Gastroesophageal sphincter (tissue), 4 donors: ENCODE measurements at regions not wholly inside any gene's neighbourhood (a gene's known extent, or its start where the extent isn't known, plus 50 kb on each side); places are given as distances from the start of the nearest gene placed in this dataset.

ENCODE experiments used
- ATAC-seq: fragments of 150-250 bp; one replicate; pipeline ENCODE4 v1.9.1; 2016; ENCODE audit warnings: mild to moderate bottlenecking, moderate library complexity
- H3K27ac ChIP-seq, 4 donors: fragments of 200-600 bp; sonication (generic) in 3 of 4; 1 replicate in 3 of 4; 2 replicates in 1 of 4; pipeline ENCODE4 v1.5.1; 2016 to 2019
- H3K27me3 ChIP-seq: fragments of 200-600 bp; sonication (generic); one replicate; pipeline ENCODE4 v1.5.1; 2019
- H3K36me3 ChIP-seq, 2 donors: fragments of 200-600 bp; sonication (generic); one replicate each; pipeline ENCODE4 v1.5.1; 2019; ENCODE audit warnings: control low read depth in 1 of 2
- H3K4me1 ChIP-seq, 3 donors: fragments of 200-600 bp; sonication (generic); 1 replicate in 2 of 3; 2 replicates in 1 of 3; pipeline ENCODE4 v1.5.1; 2016 to 2019; ENCODE audit warnings: control low read depth in 2 of 3
- H3K4me3 ChIP-seq, 2 donors: fragments of 200-600 bp; sonication (generic); one replicate each; pipeline ENCODE4 v1.5.1; 2019; ENCODE audit warnings: mild to moderate bottlenecking in 1 of 2, moderate library complexity in 1 of 2
- H3K9me3 ChIP-seq, 3 donors: fragments of 200-600 bp; sonication (generic); one replicate each; pipeline ENCODE4 v1.5.1; 2017 to 2019; ENCODE audit warnings: control low read depth in 2 of 3
- EP300 ChIP-seq: sonication (generic); formaldehyde crosslinking; IDR thresholded peaks from one replicate; pipeline ENCODE4 v1.6.1; 2017; ENCODE audit warnings: antibody characterized with exemption, mild to moderate bottlenecking
- POLR2A ChIP-seq, 2 donors: fragments of 450-650 bp; IDR thresholded peaks; one replicate each; pipeline ENCODE4 v1.6.1; 2017; ENCODE audit warnings: antibody characterized with exemption in 2 of 2, mild to moderate bottlenecking in 2 of 2, moderate library complexity in 1 of 2
- POLR2AphosphoS5 ChIP-seq: sonication (generic); formaldehyde crosslinking; IDR thresholded peaks from one replicate; pipeline ENCODE4 v1.6.1; 2017; ENCODE audit warnings: antibody characterized with exemption
- WGBS, 2 donors: methylation state at CpG; one replicate each; pipeline ENCODE4 v1.1.5; 2018; ENCODE audit warnings: low coverage in 1 of 2; 5-methylcytosine and 5-hydroxymethylcytosine counted together
- TF ChIP-seq, protein P1 (sequence below), 4 experiments: fragments of 200-600 bp in 2 of 4; fragments of 450-650 bp in 2 of 4; sonication (generic) in 1 of 4; IDR thresholded peaks; one replicate each; pipeline ENCODE4 v1.5.1; 2017 to 2019; ENCODE audit warnings: antibody characterized with exemption in 4 of 4, mild to moderate bottlenecking in 2 of 4, moderate library complexity in 2 of 4

- Histone ChIP-seq H3K4me3 (peak overlapping the region in 1 of 2 donors; percentile 5), H3K27ac (peak overlapping the region in 1 of 4 donors; percentile 1), H3K36me3 (no peaks in the 10 kb centered on the region), H3K27me3 (no peaks in the 10 kb centered on the region), H3K4me1 (peaks cover 0 to 19% (median 0%) of the 10 kb centered on the region in 3 donors), H3K9me3 (no peaks in the 10 kb centered on the region)
- TF ChIP-seq, protein P1, sequence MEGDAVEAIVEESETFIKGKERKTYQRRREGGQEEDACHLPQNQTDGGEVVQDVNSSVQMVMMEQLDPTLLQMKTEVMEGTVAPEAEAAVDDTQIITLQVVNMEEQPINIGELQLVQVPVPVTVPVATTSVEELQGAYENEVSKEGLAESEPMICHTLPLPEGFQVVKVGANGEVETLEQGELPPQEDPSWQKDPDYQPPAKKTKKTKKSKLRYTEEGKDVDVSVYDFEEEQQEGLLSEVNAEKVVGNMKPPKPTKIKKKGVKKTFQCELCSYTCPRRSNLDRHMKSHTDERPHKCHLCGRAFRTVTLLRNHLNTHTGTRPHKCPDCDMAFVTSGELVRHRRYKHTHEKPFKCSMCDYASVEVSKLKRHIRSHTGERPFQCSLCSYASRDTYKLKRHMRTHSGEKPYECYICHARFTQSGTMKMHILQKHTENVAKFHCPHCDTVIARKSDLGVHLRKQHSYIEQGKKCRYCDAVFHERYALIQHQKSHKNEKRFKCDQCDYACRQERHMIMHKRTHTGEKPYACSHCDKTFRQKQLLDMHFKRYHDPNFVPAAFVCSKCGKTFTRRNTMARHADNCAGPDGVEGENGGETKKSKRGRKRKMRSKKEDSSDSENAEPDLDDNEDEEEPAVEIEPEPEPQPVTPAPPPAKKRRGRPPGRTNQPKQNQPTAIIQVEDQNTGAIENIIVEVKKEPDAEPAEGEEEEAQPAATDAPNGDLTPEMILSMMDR (IDR thresholded peaks at IDR 0.05): no peak
- TF ChIP-seq POLR2AphosphoS5 (no peak), EP300 (no peak), POLR2A (IDR thresholded peaks at IDR 0.05) (no peak)
- WGBS, 2 donors: 38 to 39% methylated on average over 5 to 6 of the region's 6 CpGs
- ATAC-seq: no peak
Measured at GRCh38 chr10:30115626-30115940, 56.2 kb upstream of the JCAD start.

- H3K36me3 ChIP-seq: no peaks in the 10 kb centered on the region
- H3K27ac ChIP-seq: peak overlapping the region in 1 of 4 donors; percentile 1
- ATAC-seq: no peak
Measured at GRCh38 chr10:30114881-30115625, 55.7 kb upstream of the JCAD start.

GRCh38 chr10:30114401-30114800 is 55.0 kb upstream of the JCAD start:
- Histone ChIP-seq H3K27me3 (no peaks in the 10 kb centered on the region), H3K36me3 (no peaks in the 10 kb centered on the region), H3K9me3 (no peaks in the 10 kb centered on the region), H3K27ac (no peak overlapping the region), H3K4me3 (no peak overlapping the region), H3K4me1 (peaks cover 0 to 19% (median 0%) of the 10 kb centered on the region in 3 donors)
- no peak for ATAC-seq
- TF ChIP-seq POLR2A (IDR thresholded peaks at IDR 0.05): no peak
- TF ChIP-seq POLR2AphosphoS5: no peak
- no peak for TF ChIP-seq EP300
- TF ChIP-seq, protein P1 (IDR thresholded peaks at IDR 0.05): no peak
- WGBS, 2 donors: 67 to 86% methylated on average over 1 of the region's 1 CpG

More at GRCh38 chr10:30114881-30115625, 55.7 kb upstream of the JCAD start:
- Histone ChIP-seq H3K4me1 (peaks cover 0 to 19% (median 0%) of the 10 kb centered on the region in 3 donors), H3K4me3 (peak overlapping the region in 1 of 2 donors; percentile 5), H3K27me3 (no peaks in the 10 kb centered on the region), H3K9me3 (no peaks in the 10 kb centered on the region)
- WGBS, 2 donors: 4 to 6% methylated on average over 6 to 13 of the region's 13 CpGs
- no peak for TF ChIP-seq POLR2AphosphoS5
- TF ChIP-seq, protein P1 (IDR thresholded peaks at IDR 0.05): no peak
- no peak for TF ChIP-seq POLR2A (IDR thresholded peaks at IDR 0.05)
- no peak for TF ChIP-seq EP300

- ATAC-seq: no peak
Measured at GRCh38 chr10:30111340-30112022, 52.1 kb upstream of the JCAD start.

More at GRCh38 chr10:30111340-30112022, 52.1 kb upstream of the JCAD start:
- peaks cover 0 to 19% (median 0%) of the 10 kb centered on the region in 3 donors for H3K4me1 ChIP-seq
- no peaks in the 10 kb centered on the region for H3K9me3 ChIP-seq
- no peaks in the 10 kb centered on the region for H3K27me3 ChIP-seq
- 21 to 47% methylated on average over 3 to 4 of the region's 4 CpGs for WGBS, 2 donors
- H3K36me3 ChIP-seq: no peaks in the 10 kb centered on the region
- no peak overlapping the region for H3K27ac ChIP-seq
- H3K4me3 ChIP-seq: no peak overlapping the region
- TF ChIP-seq, protein P1 (IDR thresholded peaks at IDR 0.05): no peak
- no peak for TF ChIP-seq POLR2A (IDR thresholded peaks at IDR 0.05)
- TF ChIP-seq POLR2AphosphoS5: no peak
- TF ChIP-seq EP300: no peak
